PFSK-1 (cell line): ENCODE measurements at regions not wholly inside any gene's neighbourhood (a gene's known extent, or its start where the extent isn't known, plus 50 kb on each side); places are given as distances from the start of the nearest gene placed in this dataset.

Source experiments
- FOXP2 ChIP-seq: optimal IDR thresholded peaks from 2 replicates; pipeline ENCODE3; 2011; ENCODE audit warnings: borderline replicate concordance, control low read depth, inconsistent platforms; ENCODE audit not compliant: insufficient read depth; ENCODE audit errors: extremely low read length, extremely low read depth
- POLR2AphosphoS5 ChIP-seq: IDR thresholded peaks from 2 replicates; pipeline ENCODE4 v1.6.1; 2012; ENCODE audit warnings: low read depth, mild to moderate bottlenecking, control low read depth, low read length, moderate library complexity
- REST ChIP-seq, 2 experiments: IDR thresholded peaks; 2 replicates each; pipeline versions ENCODE4 v1.6.1 to v1.8.0; 2011 to 2012; ENCODE audit warnings: low read depth in 2 of 2, low read length in 2 of 2, control low read depth in 1 of 2, inconsistent platforms in 1 of 2, mild to moderate bottlenecking in 1 of 2, moderate library complexity in 1 of 2; ENCODE audit not compliant: insufficient read depth in 1 of 2
- SIN3A ChIP-seq: IDR thresholded peaks from 2 replicates; pipeline ENCODE4 v1.6.1; 2012; ENCODE audit warnings: mild to moderate bottlenecking, low read length, moderate library complexity, borderline replicate concordance; ENCODE audit not compliant: insufficient read depth
- TAF1 ChIP-seq: IDR thresholded peaks from 2 replicates; pipeline ENCODE4 v1.6.1; 2012; ENCODE audit warnings: low read length, control low read depth, borderline replicate concordance; ENCODE audit not compliant: insufficient read depth

GRCh38 chr16:13429416-13429815 lies 490.5 kb upstream of the ERCC4 start:
- TF ChIP-seq FOXP2 (no peak), REST (IDR thresholded peaks at IDR 0.05; ENCODE audit: insufficient read depth in 1 of 2, low read depth in 2 of 2, low read length in 2 of 2) (no peak), POLR2AphosphoS5 (no peak), SIN3A (no peak), TAF1 (no peak)

- no peak for TF ChIP-seq TAF1
- no peak for TF ChIP-seq POLR2AphosphoS5
- no peak for TF ChIP-seq SIN3A
- no peak for TF ChIP-seq FOXP2
- TF ChIP-seq REST (IDR thresholded peaks at IDR 0.05; ENCODE audit: insufficient read depth in 1 of 2, low read depth in 2 of 2, low read length in 2 of 2), result no peak
These were observed 484.5 kb upstream of the ERCC4 start for GRCh38 chr16:13435415-13435814.

- no peak for TF ChIP-seq POLR2AphosphoS5
- TF ChIP-seq TAF1, result no peak
- no peak for TF ChIP-seq REST (IDR thresholded peaks at IDR 0.05; ENCODE audit: insufficient read depth in 1 of 2, low read depth in 2 of 2, low read length in 2 of 2)
- TF ChIP-seq SIN3A, result no peak
- TF ChIP-seq FOXP2, result no peak
These were observed 484.0 kb upstream of the ERCC4 start for GRCh38 chr16:13435873-13436474.

GRCh38 chr16:13436641-13437412 lies 483.1 kb upstream of the ERCC4 start:
- no peak for TF ChIP-seq FOXP2
- no peak for TF ChIP-seq TAF1
- TF ChIP-seq POLR2AphosphoS5, result no peak
- no peak for TF ChIP-seq REST (IDR thresholded peaks at IDR 0.05; ENCODE audit: insufficient read depth in 1 of 2, low read depth in 2 of 2, low read length in 2 of 2)
- no peak for TF ChIP-seq SIN3A

GRCh38 chr16:13437413-13437795 lies 482.6 kb upstream of the ERCC4 start:
- TF ChIP-seq SIN3A (no peak), TAF1 (no peak), POLR2AphosphoS5 (no peak), REST (IDR thresholded peaks at IDR 0.05; ENCODE audit: insufficient read depth in 1 of 2, low read depth in 2 of 2, low read length in 2 of 2) (no peak), FOXP2 (no peak)
